Loucy (cell line): ENCODE measurements at regions not wholly inside any gene's neighbourhood (a gene's known extent, or its start where the extent isn't known, plus 50 kb on each side); places are given as distances from the start of the nearest gene placed in this dataset.

ENCODE experiments used
- H2AFZ ChIP-seq: fragments of 200-600 bp; sonication (generic); 2 replicates; pipeline ENCODE4 v1.6.0; 2016; ENCODE audit warnings: antibody characterized with exemption, mild to moderate bottlenecking, low read length, moderate library complexity
- H3F3A ChIP-seq: fragments of 200-600 bp; 2 replicates; pipeline ENCODE4 v1.6.0; 2016; ENCODE audit warnings: antibody characterized with exemption, low read depth, mild to moderate bottlenecking
- H3K27me3 ChIP-seq: fragments of 200-600 bp; sonication (generic); 2 replicates; pipeline ENCODE4 v1.6.1; 2014; ENCODE audit warnings: low read length, mild to moderate bottlenecking; ENCODE audit not compliant: insufficient read depth, poor library complexity, severe bottlenecking
- H3K36me3 ChIP-seq: fragments of 200-600 bp; sonication (generic); 2 replicates; pipeline ENCODE4 v1.6.1; 2016; ENCODE audit warnings: low read length; ENCODE audit not compliant: insufficient read depth
- H3K4me1 ChIP-seq: fragments of 200-600 bp; sonication (generic); 2 replicates; pipeline ENCODE4 v1.5.1; 2014; ENCODE audit warnings: low read length, mild to moderate bottlenecking; ENCODE audit not compliant: insufficient read depth, poor library complexity, severe bottlenecking
- H3K4me2 ChIP-seq: fragments of 200-600 bp; sonication (generic); 2 replicates; pipeline ENCODE4 v1.6.0; 2014; ENCODE audit warnings: antibody characterized with exemption, low read length, low read depth, mild to moderate bottlenecking; ENCODE audit not compliant: poor library complexity, severe bottlenecking
- H3K4me3 ChIP-seq: fragments of 200-600 bp; sonication (generic); 2 replicates; pipeline ENCODE4 v1.5.1; 2014; ENCODE audit warnings: low read length, mild to moderate bottlenecking, mixed read lengths; ENCODE audit not compliant: poor library complexity, severe bottlenecking
- H3K79me2 ChIP-seq: fragments of 200-600 bp; sonication (generic); 2 replicates; pipeline ENCODE4 v1.6.1; 2014; ENCODE audit warnings: low read length; ENCODE audit not compliant: insufficient read depth
- H3K9ac ChIP-seq: fragments of 200-600 bp; sonication (generic); 2 replicates; pipeline ENCODE4 v1.6.0; 2014; ENCODE audit warnings: mild to moderate bottlenecking, low read depth, low read length, moderate library complexity; ENCODE audit not compliant: poor library complexity, severe bottlenecking
- H3K9me2 ChIP-seq: fragments of 200-600 bp; sonication (generic); replicated peaks from 2 replicates; pipeline ENCODE4 v1.6.1; 2016; ENCODE audit warnings: low read depth, low read length, mixed read lengths
- H3K9me3 ChIP-seq: fragments of 200-600 bp; sonication (generic); 2 replicates; pipeline ENCODE4 v1.6.1; 2014; ENCODE audit warnings: mild to moderate bottlenecking, antibody characterized with exemption, low read length, low read depth; ENCODE audit not compliant: insufficient read depth
- H4K20me1 ChIP-seq: fragments of 200-600 bp; sonication (generic); 2 replicates; pipeline ENCODE4 v1.6.0; 2014; ENCODE audit warnings: antibody characterized with exemption, low read length, mild to moderate bottlenecking; ENCODE audit not compliant: insufficient read depth, poor library complexity, severe bottlenecking
- CTCF ChIP-seq: fragments of 200-600 bp; sonication (generic); conservative IDR thresholded peaks from 2 replicates; pipeline ENCODE4 v1.5.1; 2014; ENCODE audit warnings: mild to moderate bottlenecking, antibody characterized with exemption, low read length
- EZH2phosphoT487 ChIP-seq: fragments of 200-600 bp; IDR thresholded peaks from 2 replicates; pipeline ENCODE4 v1.6.1; 2018; ENCODE audit warnings: antibody characterized with exemption, mild to moderate bottlenecking, moderate library complexity, borderline replicate concordance

DNA sequence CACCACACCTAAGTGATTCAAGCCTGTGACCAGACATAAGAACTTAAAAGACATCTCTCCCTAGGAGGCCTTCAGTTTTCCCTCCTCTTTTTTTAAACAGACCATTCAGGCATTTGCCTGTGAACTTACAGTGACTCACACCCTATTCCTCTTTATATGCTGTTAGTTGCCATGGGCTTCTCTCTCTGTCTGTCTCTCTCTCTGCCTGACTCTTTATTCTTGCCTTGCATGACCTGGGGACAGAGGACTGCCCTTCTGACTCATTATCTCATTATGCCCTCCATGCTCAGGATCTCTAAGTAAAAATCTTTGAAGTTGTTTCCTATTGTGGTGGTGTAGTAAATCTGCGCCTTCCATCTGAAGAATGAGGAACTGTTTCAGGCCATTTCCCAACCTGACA lies 442.2 kb upstream of the MAN1A1 start:
- Histone ChIP-seq H3K79me2 (no peaks in the 10 kb centered on the region), H3F3A (no peaks in the 10 kb centered on the region), H3K9ac (no peak overlapping the region), H2AFZ (no peak overlapping the region), H3K27me3 (no peaks in the 10 kb centered on the region), H3K4me3 (no peak overlapping the region), H3K4me1 (no peaks in the 10 kb centered on the region), H3K4me2 (no peak overlapping the region), H4K20me1 (no peaks in the 10 kb centered on the region), H3K9me2 (no peaks in the 10 kb centered on the region), H3K9me3 (no peaks in the 10 kb centered on the region), H3K36me3 (no peaks in the 10 kb centered on the region)
- TF ChIP-seq EZH2phosphoT487 = no peak
- TF ChIP-seq CTCF = no peak

GRCh38 chr6:119781365-119781764 lies 431.8 kb upstream of the MAN1A1 start:
- H2AFZ ChIP-seq = no peak overlapping the region
- no peaks in the 10 kb centered on the region for H3K27me3 ChIP-seq
- H3K36me3 ChIP-seq = no peaks in the 10 kb centered on the region
- no peaks in the 10 kb centered on the region for H3F3A ChIP-seq
- no peaks in the 10 kb centered on the region for H3K9me2 ChIP-seq
- TF ChIP-seq EZH2phosphoT487 (no peak), CTCF (no peak)
- no peaks in the 10 kb centered on the region for H4K20me1 ChIP-seq
- H3K9ac ChIP-seq = no peak overlapping the region
- no peaks in the 10 kb centered on the region for H3K9me3 ChIP-seq
- H3K4me3 ChIP-seq = no peak overlapping the region
- H3K4me2 ChIP-seq = no peak overlapping the region
- H3K4me1 ChIP-seq = no peaks in the 10 kb centered on the region
- no peaks in the 10 kb centered on the region for H3K79me2 ChIP-seq

- H3K79me2 ChIP-seq = no peaks in the 10 kb centered on the region
- TF ChIP-seq EZH2phosphoT487 (no peak), CTCF (no peak)
- no peak overlapping the region for H3K4me3 ChIP-seq
- no peaks in the 10 kb centered on the region for H3K27me3 ChIP-seq
- no peaks in the 10 kb centered on the region for H3K36me3 ChIP-seq
- H3F3A ChIP-seq = no peaks in the 10 kb centered on the region
- no peaks in the 10 kb centered on the region for H4K20me1 ChIP-seq
- no peak overlapping the region for H2AFZ ChIP-seq
- no peak overlapping the region for H3K4me2 ChIP-seq
- no peaks in the 10 kb centered on the region for H3K9me2 ChIP-seq
- H3K4me1 ChIP-seq = no peaks in the 10 kb centered on the region
- no peak overlapping the region for H3K9ac ChIP-seq
- H3K9me3 ChIP-seq = no peaks in the 10 kb centered on the region
Measured at GRCh38 chr6:119768201-119768600, 418.6 kb upstream of the MAN1A1 start.
